Thoracic aorta (tissue), 2 donors: ENCODE measurements at regions not wholly inside any gene's neighbourhood (a gene's known extent, or its start where the extent isn't known, plus 50 kb on each side); places are given as distances from the start of the nearest gene placed in this dataset.

Experiments
- ATAC-seq: fragments of 150-250 bp; one replicate; pipeline ENCODE4 v1.8.0; 2017; ENCODE audit warnings: low read depth; ENCODE audit not compliant: insufficient number of reproducible peaks, low FRiP score
- DNase-seq: peaks from one replicate; pipeline ENCODE4 v3.0.0-alpha.2; 2020; ENCODE audit warnings: low spot score
- H3K27ac ChIP-seq, 2 donors: fragments of 200-600 bp; sonication (generic); 1 replicate in 1 of 2; 2 replicates in 1 of 2; pipeline ENCODE4 v1.5.1; 2016; ENCODE audit warnings: mild to moderate bottlenecking in 2 of 2, moderate library complexity in 2 of 2
- H3K27me3 ChIP-seq: fragments of 200-600 bp; sonication (generic); replicated peaks from 2 replicates; pipeline ENCODE4 v1.6.0; 2016; ENCODE audit warnings: mild to moderate bottlenecking; ENCODE audit not compliant: insufficient read depth
- H3K36me3 ChIP-seq: fragments of 200-600 bp; sonication (generic); one replicate; pipeline ENCODE4 v1.5.1; 2016
- H3K4me1 ChIP-seq, 2 donors: fragments of 200-600 bp; sonication (generic); 1 replicate in 1 of 2; 2 replicates in 1 of 2; pipeline versions ENCODE4 v1.5.1 to v1.6.0; 2016; ENCODE audit warnings: low read depth in 2 of 2, mild to moderate bottlenecking in 1 of 2; ENCODE audit not compliant: control insufficient read depth in 1 of 2
- H3K4me3 ChIP-seq: fragments of 200-600 bp; sonication (generic); 2 replicates; pipeline ENCODE4 v1.5.1; 2016; ENCODE audit warnings: mild to moderate bottlenecking
- H3K9me3 ChIP-seq: fragments of 200-600 bp; sonication (generic); 2 replicates; pipeline ENCODE4 v1.5.1; 2016
- CTCF ChIP-seq: fragments of 200-600 bp; sonication (generic); IDR thresholded peaks from one replicate; pipeline ENCODE4 v1.5.1; 2019; ENCODE audit warnings: antibody characterized with exemption

GRCh38 chr2:187934692-187935091 is 357.0 kb upstream of the GULP1 start:
- Histone ChIP-seq H3K4me1 (peaks cover 0 to 16% of the 10 kb centered on the region in 2 donors), H3K9me3 (no peaks in the 10 kb centered on the region), H3K27ac (no peak overlapping the region), H3K4me3 (peak overlapping the region; percentile 55), H3K36me3 (no peaks in the 10 kb centered on the region), H3K27me3 (no peaks in the 10 kb centered on the region)
- ATAC-seq: no peak
- TF ChIP-seq CTCF: no peak
- DNase-seq: no peak

GRCh38 chr2:187935126-187935525 is 356.5 kb upstream of the GULP1 start:
- no peaks in the 10 kb centered on the region for H3K36me3 ChIP-seq
- peaks cover 0 to 17% of the 10 kb centered on the region in 2 donors for H3K4me1 ChIP-seq
- H3K27me3 ChIP-seq: no peaks in the 10 kb centered on the region
- TF ChIP-seq CTCF: no peak
- no peak for ATAC-seq
- H3K4me3 ChIP-seq: peak overlapping the region; percentile 55
- no peaks in the 10 kb centered on the region for H3K9me3 ChIP-seq
- H3K27ac ChIP-seq: no peak overlapping the region
- DNase-seq: no peak

- peaks cover 0 to 17% of the 10 kb centered on the region in 2 donors for H3K4me1 ChIP-seq
- H3K9me3 ChIP-seq: no peaks in the 10 kb centered on the region
- no peaks in the 10 kb centered on the region for H3K36me3 ChIP-seq
- no peak overlapping the region for H3K27ac ChIP-seq
- no peak for DNase-seq
- no peaks in the 10 kb centered on the region for H3K27me3 ChIP-seq
- H3K4me3 ChIP-seq: no peak overlapping the region
- ATAC-seq: no peak
- TF ChIP-seq CTCF: no peak
Observed at GRCh38 chr2:187936228-187936627, 355.4 kb upstream of the GULP1 start.

- no peak for TF ChIP-seq CTCF
- Histone ChIP-seq H3K27ac (no peak overlapping the region), H3K27me3 (no peaks in the 10 kb centered on the region), H3K4me3 (no peak overlapping the region), H3K9me3 (no peaks in the 10 kb centered on the region), H3K4me1 (peaks cover 0 to 17% of the 10 kb centered on the region in 2 donors), H3K36me3 (no peaks in the 10 kb centered on the region)
- DNase-seq (no peak), ATAC-seq (no peak)
Observed at GRCh38 chr2:187939180-187939579, 352.5 kb upstream of the GULP1 start.

- DNase-seq: no peak
- Histone ChIP-seq H3K27ac (no peak overlapping the region), H3K27me3 (no peaks in the 10 kb centered on the region), H3K9me3 (no peaks in the 10 kb centered on the region), H3K36me3 (no peaks in the 10 kb centered on the region), H3K4me1 (peaks cover 0 to 7% of the 10 kb centered on the region in 2 donors), H3K4me3 (no peak overlapping the region)
- no peak for TF ChIP-seq CTCF
- no peak for ATAC-seq
Observed at GRCh38 chr2:187942876-187943275, 348.8 kb upstream of the GULP1 start.
